HEK293 (cell line): ENCODE measurements at regions not wholly inside any gene's neighbourhood (a gene's known extent, or its start where the extent isn't known, plus 50 kb on each side); places are given as distances from the start of the nearest gene placed in this dataset.
"Not testable (repeated sequence)": the region's sequence is repeated elsewhere in the genome, so short reads cannot be mapped to it uniquely, and the experiment has no call there.

ENCODE experiments used
- CTCF ChIA-PET: fragments of 350-600 bp; formaldehyde crosslinking; extraction: SDS; loops from one replicate; lab custom pipeline; 2021; ENCODE audit warnings: antibody characterized with exemption; lab: Yijun Ruan, JAX
- POLR2A ChIA-PET: fragments of 300-600 bp; formaldehyde crosslinking; extraction: SDS; loops from one replicate; lab custom pipeline; 2020; ENCODE audit warnings: antibody characterized with exemption, inconsistent platforms; lab: Yijun Ruan, JAX
- H3K27ac ChIP-seq: fragments of 200-500 bp; sonication (Bioruptor generic); 2 replicates; pipeline ENCODE4 v1.5.1; 2014; ENCODE audit warnings: low read depth, low read length, control low read depth, inconsistent platforms; ENCODE audit errors: extremely low read depth
- H3K36me3 ChIP-seq, 2 experiments: fragments of 200-500 bp in 1 of 2; sonication (Bioruptor generic) in 1 of 2; 1 replicate in 1 of 2; 2 replicates in 1 of 2; pipeline ENCODE4 v1.5.1; 2014 to 2017; ENCODE audit warnings: inconsistent platforms in 2 of 2, low read length in 2 of 2; ENCODE audit not compliant: control insufficient read depth in 2 of 2, insufficient read depth in 1 of 2
- H3K4me1 ChIP-seq: fragments of 200-500 bp; sonication (Bioruptor generic); 2 replicates; pipeline ENCODE4 v1.5.1; 2014; ENCODE audit warnings: mild to moderate bottlenecking, low read length, inconsistent platforms; ENCODE audit not compliant: control insufficient read depth, insufficient read depth
- H3K4me3 ChIP-seq: 2 replicates; pipeline ENCODE4 v1.5.1; 2011; ENCODE audit warnings: low read depth, mild to moderate bottlenecking, control low read depth, low read length, moderate library complexity
- H3K9me3 ChIP-seq: fragments of 200-500 bp; sonication (Bioruptor generic); 2 replicates; pipeline ENCODE4 v1.5.1; 2014; ENCODE audit warnings: low read depth, low read length, inconsistent platforms; ENCODE audit not compliant: control insufficient read depth, insufficient read depth
- KLF9 ChIP-seq: fragments of 450-650 bp; formaldehyde crosslinking; IDR thresholded peaks from 2 replicates; pipeline ENCODE4 v1.5.1; 2016; ENCODE audit warnings: missing biosample characterization, missing genetic modification characterization, low read depth
- PRDM1 ChIP-seq: fragments of 450-650 bp; formaldehyde crosslinking; IDR thresholded peaks from 2 replicates; pipeline ENCODE4; 2016; ENCODE audit warnings: missing biosample characterization, missing genetic modification characterization
- SP2 ChIP-seq: fragments of 450-650 bp; formaldehyde crosslinking; IDR thresholded peaks from 2 replicates; pipeline ENCODE4 v1.5.1; 2016; ENCODE audit warnings: missing biosample characterization, missing genetic modification characterization
- ZBTB1 ChIP-seq: fragments of 450-650 bp; formaldehyde crosslinking; IDR thresholded peaks from 2 replicates; pipeline ENCODE4 v1.5.1; 2016; ENCODE audit warnings: missing biosample characterization, missing genetic modification characterization
- ZBTB48 ChIP-seq: fragments of 450-650 bp; formaldehyde crosslinking; IDR thresholded peaks from 2 replicates; pipeline ENCODE4 v1.5.1; 2016; ENCODE audit warnings: missing biosample characterization, missing genetic modification characterization
- ZBTB8A ChIP-seq: fragments of 450-650 bp; formaldehyde crosslinking; IDR thresholded peaks from 2 replicates; pipeline ENCODE4 v1.5.1; 2016; ENCODE audit warnings: missing biosample characterization, missing genetic modification characterization
- ZNF184 ChIP-seq: fragments of 450-650 bp; IDR thresholded peaks from 2 replicates; pipeline ENCODE4 v1.5.1; 2018; ENCODE audit warnings: missing biosample characterization, mild to moderate bottlenecking, missing genetic modification characterization
- ZNF223 ChIP-seq: fragments of 450-650 bp; formaldehyde crosslinking; IDR thresholded peaks from 2 replicates; pipeline ENCODE4 v1.5.1; 2016; ENCODE audit warnings: missing biosample characterization, missing genetic modification characterization
- ZNF433 ChIP-seq: fragments of 450-650 bp; formaldehyde crosslinking; IDR thresholded peaks from 2 replicates; pipeline ENCODE4 v1.5.1; 2016; ENCODE audit warnings: missing biosample characterization, missing genetic modification characterization, low read depth
- ZNF473 ChIP-seq: fragments of 450-650 bp; formaldehyde crosslinking; IDR thresholded peaks from 2 replicates; pipeline ENCODE4 v1.5.1; 2017; ENCODE audit warnings: missing biosample characterization, missing genetic modification characterization
- ZNF555 ChIP-seq: fragments of 450-650 bp; formaldehyde crosslinking; conservative IDR thresholded peaks from 2 replicates; pipeline ENCODE4 v1.5.1; 2017; ENCODE audit warnings: missing biosample characterization, mild to moderate bottlenecking, missing genetic modification characterization, inconsistent platforms
- ZNF585B ChIP-seq: fragments of 450-650 bp; formaldehyde crosslinking; IDR thresholded peaks from 2 replicates; pipeline ENCODE4 v1.5.1; 2016; ENCODE audit warnings: missing biosample characterization, missing genetic modification characterization
- TF ChIP-seq, protein P1 (sequence below): fragments of 450-650 bp; formaldehyde crosslinking; IDR thresholded peaks from 2 replicates; pipeline ENCODE4 v1.5.1; 2016; ENCODE audit warnings: missing biosample characterization, missing genetic modification characterization
- TF ChIP-seq, protein P2 (sequence below): fragments of 450-650 bp; formaldehyde crosslinking; IDR thresholded peaks from 2 replicates; pipeline ENCODE4 v1.5.1; 2016; ENCODE audit warnings: missing biosample characterization, missing genetic modification characterization
- TF ChIP-seq, protein P3 (sequence below): fragments of 450-650 bp; formaldehyde crosslinking; IDR thresholded peaks from 2 replicates; pipeline ENCODE4 v1.5.1; 2016; ENCODE audit warnings: missing biosample characterization, missing genetic modification characterization, borderline replicate concordance
- TF ChIP-seq, protein P4 (sequence below): fragments of 450-650 bp; formaldehyde crosslinking; IDR thresholded peaks from 2 replicates; pipeline ENCODE4 v1.5.1; 2016; ENCODE audit warnings: missing biosample characterization, missing genetic modification characterization
- TF ChIP-seq, protein P5 (sequence below): fragments of 450-650 bp; formaldehyde crosslinking; IDR thresholded peaks from 2 replicates; pipeline ENCODE4 v1.5.0; 2017; ENCODE audit warnings: missing biosample characterization, missing genetic modification characterization, borderline replicate concordance

DNA sequence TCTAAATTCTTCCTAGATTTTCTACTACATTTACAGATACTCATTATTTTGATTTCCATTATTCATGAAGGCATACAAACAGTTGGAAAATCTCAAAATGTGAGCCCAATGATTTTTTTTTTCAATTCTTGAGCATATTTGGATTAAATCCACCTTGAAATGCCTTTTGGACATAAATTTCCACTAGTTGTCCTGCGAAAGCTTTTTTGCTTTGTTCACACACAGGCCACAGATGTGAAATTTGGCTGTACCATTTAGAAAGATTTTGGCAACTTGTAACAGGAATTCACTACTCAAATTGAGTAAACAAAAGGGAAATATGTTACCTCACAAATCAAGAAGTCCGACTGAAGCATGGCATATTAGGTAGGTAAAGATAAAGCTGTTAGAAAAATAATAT is 1631.0 kb downstream of the CDH8 start:
- H3K27ac ChIP-seq = no peak overlapping the region
- H3K36me3 ChIP-seq = no peaks in the 10 kb centered on the region
- TF ChIP-seq ZNF585B (tag by site-specific recombination) = no peak
- TF ChIP-seq ZNF223 (tag by site-specific recombination) = no peak
- no peak for TF ChIP-seq ZNF184
- TF ChIP-seq, protein P1, sequence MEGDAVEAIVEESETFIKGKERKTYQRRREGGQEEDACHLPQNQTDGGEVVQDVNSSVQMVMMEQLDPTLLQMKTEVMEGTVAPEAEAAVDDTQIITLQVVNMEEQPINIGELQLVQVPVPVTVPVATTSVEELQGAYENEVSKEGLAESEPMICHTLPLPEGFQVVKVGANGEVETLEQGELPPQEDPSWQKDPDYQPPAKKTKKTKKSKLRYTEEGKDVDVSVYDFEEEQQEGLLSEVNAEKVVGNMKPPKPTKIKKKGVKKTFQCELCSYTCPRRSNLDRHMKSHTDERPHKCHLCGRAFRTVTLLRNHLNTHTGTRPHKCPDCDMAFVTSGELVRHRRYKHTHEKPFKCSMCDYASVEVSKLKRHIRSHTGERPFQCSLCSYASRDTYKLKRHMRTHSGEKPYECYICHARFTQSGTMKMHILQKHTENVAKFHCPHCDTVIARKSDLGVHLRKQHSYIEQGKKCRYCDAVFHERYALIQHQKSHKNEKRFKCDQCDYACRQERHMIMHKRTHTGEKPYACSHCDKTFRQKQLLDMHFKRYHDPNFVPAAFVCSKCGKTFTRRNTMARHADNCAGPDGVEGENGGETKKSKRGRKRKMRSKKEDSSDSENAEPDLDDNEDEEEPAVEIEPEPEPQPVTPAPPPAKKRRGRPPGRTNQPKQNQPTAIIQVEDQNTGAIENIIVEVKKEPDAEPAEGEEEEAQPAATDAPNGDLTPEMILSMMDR = no peak
- TF ChIP-seq, all 188 proteins: peak for 0
- ChIA-PET CTCF (no interaction called here), POLR2A (no interaction called here)
- H3K4me3 ChIP-seq = no peak overlapping the region
- no peaks in the 10 kb centered on the region for H3K9me3 ChIP-seq
- H3K4me1 ChIP-seq = no peaks in the 10 kb centered on the region

DNA sequence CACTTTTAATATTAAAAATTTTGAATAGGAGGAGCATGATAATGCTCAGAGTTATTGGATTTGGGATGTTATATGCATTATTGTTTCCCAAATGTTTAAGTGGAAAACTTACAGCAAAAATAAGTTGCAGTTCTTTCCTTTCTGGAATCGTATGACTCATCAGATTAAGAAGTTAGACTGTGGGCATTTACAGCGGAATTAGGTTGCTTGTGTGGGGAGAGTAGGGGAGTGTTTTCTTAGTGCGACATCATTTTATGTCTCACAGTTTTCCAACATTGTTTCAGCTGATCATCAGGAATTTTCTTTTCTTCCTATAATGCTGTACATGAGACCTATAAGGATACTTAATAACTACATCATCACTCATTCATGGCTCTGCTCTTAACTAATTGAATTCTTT is 1631.8 kb downstream of the CDH8 start:
- no peak overlapping the region for H3K27ac ChIP-seq
- H3K4me3 ChIP-seq = no peak overlapping the region
- ChIA-PET CTCF (no interaction called here), POLR2A (no interaction called here)
- H3K9me3 ChIP-seq = no peaks in the 10 kb centered on the region
- TF ChIP-seq, protein P2, sequence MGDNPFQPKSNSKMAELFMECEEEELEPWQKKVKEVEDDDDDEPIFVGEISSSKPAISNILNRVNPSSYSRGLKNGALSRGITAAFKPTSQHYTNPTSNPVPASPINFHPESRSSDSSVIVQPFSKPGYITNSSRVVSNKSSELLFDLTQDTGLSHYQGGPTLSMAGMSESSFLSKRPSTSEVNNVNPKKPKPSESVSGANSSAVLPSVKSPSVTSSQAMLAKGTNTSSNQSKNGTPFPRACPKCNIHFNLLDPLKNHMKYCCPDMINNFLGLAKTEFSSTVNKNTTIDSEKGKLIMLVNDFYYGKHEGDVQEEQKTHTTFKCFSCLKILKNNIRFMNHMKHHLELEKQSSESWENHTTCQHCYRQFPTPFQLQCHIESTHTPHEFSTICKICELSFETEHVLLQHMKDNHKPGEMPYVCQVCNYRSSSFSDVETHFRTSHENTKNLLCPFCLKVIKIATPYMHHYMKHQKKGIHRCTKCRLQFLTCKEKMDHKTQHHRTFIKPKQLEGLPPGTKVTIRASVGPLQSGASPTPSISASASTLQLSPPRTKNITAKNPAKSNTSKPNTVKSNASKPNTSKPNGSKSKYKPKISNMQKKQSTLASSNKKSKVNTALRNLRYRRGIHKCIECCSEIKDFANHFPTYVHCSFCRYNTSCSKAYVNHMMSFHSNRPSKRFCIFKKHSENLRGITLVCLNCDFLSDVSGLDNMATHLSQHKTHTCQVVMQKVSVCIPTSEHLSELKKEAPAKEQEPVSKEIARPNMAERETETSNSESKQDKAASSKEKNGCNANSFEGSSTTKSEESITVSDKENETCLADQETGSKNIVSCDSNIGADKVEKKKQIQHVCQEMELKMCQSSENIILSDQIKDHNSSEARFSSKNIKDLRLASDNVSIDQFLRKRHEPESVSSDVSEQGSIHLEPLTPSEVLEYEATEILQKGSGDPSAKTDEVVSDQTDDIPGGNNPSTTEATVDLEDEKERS = no peak
- TF ChIP-seq ZBTB48 = no peak
- TF ChIP-seq, protein P3, sequence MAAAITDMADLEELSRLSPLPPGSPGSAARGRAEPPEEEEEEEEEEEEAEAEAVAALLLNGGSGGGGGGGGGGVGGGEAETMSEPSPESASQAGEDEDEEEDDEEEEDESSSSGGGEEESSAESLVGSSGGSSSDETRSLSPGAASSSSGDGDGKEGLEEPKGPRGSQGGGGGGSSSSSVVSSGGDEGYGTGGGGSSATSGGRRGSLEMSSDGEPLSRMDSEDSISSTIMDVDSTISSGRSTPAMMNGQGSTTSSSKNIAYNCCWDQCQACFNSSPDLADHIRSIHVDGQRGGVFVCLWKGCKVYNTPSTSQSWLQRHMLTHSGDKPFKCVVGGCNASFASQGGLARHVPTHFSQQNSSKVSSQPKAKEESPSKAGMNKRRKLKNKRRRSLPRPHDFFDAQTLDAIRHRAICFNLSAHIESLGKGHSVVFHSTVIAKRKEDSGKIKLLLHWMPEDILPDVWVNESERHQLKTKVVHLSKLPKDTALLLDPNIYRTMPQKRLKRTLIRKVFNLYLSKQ (tag by site-specific recombination) = no peak
- no peak for TF ChIP-seq ZNF473 (tag by site-specific recombination)
- TF ChIP-seq, protein P4, sequence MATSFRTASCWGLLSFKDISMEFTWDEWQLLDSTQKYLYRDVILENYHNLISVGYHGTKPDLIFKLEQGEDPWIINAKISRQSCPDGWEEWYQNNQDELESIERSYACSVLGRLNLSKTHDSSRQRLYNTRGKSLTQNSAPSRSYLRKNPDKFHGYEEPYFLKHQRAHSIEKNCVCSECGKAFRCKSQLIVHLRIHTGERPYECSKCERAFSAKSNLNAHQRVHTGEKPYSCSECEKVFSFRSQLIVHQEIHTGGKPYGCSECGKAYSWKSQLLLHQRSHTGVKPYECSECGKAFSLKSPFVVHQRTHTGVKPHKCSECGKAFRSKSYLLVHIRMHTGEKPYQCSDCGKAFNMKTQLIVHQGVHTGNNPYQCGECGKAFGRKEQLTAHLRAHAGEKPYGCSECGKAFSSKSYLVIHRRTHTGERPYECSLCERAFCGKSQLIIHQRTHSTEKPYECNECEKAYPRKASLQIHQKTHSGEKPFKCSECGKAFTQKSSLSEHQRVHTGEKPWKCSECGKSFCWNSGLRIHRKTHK (tag by site-specific recombination) = no peak
- no peaks in the 10 kb centered on the region for H3K4me1 ChIP-seq
- H3K36me3 ChIP-seq = no peaks in the 10 kb centered on the region

DNA sequence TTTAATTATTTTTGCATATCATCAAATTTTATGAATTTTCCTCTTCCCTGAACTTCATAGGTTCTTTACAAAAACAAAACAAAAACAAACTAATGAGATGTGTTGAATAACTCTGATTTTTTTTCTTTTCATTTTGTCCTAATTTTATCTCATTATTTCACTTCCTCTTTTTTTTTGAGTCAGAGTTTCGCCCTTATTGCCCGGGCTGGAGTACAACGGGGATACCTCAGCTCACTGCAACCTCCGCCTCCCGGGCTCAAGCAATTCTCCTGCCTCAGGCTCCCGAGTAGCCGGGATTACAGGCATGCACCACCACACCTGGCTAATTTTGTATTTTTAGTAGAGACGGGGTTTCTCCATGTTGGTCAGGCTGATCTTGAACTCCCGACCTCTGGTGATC is 1633.3 kb downstream of the CDH8 start:
- H3K4me3 ChIP-seq, H3K27ac ChIP-seq, H3K36me3 ChIP-seq, H3K9me3 ChIP-seq, CTCF ChIA-PET, POLR2A ChIA-PET, H3K4me1 ChIP-seq: not testable (repeated sequence)

DNA sequence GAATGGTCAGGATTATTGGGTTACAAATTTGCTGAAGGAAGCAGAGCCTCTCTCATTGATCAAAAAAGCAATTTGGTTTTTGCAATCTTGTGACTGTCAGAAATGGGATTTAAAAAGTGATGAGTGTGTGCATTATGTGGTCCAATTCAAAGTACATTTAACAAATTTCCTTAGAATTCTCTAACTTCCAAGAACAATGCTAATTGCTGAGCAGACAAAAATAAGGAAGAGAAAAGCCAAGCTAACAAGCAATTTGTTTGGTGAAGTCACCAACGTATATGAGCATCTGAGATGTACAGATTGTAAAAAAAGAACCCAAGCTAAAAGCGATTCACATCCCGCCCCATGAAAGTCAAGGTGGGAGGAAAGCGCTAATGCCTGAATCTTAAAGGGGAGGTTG is 1643.9 kb downstream of the CDH8 start:
- ChIA-PET CTCF (no interaction called here), POLR2A (no interaction called here)
- Histone ChIP-seq H3K9me3 (no peaks in the 10 kb centered on the region), H3K4me3 (no peak overlapping the region), H3K36me3 (no peaks in the 10 kb centered on the region), H3K27ac (no peak overlapping the region), H3K4me1 (no peaks in the 10 kb centered on the region)
- no peak for TF ChIP-seq ZNF433
- TF ChIP-seq SP2 = no peak
- TF ChIP-seq, protein P5, sequence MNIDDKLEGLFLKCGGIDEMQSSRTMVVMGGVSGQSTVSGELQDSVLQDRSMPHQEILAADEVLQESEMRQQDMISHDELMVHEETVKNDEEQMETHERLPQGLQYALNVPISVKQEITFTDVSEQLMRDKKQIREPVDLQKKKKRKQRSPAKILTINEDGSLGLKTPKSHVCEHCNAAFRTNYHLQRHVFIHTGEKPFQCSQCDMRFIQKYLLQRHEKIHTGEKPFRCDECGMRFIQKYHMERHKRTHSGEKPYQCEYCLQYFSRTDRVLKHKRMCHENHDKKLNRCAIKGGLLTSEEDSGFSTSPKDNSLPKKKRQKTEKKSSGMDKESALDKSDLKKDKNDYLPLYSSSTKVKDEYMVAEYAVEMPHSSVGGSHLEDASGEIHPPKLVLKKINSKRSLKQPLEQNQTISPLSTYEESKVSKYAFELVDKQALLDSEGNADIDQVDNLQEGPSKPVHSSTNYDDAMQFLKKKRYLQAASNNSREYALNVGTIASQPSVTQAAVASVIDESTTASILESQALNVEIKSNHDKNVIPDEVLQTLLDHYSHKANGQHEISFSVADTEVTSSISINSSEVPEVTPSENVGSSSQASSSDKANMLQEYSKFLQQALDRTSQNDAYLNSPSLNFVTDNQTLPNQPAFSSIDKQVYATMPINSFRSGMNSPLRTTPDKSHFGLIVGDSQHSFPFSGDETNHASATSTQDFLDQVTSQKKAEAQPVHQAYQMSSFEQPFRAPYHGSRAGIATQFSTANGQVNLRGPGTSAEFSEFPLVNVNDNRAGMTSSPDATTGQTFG = no peak
- no peak for TF ChIP-seq PRDM1 (tag by site-specific recombination)
- TF ChIP-seq ZNF555 = no peak
- TF ChIP-seq ZBTB1 (tag by site-specific recombination) = no peak
- no peak for TF ChIP-seq ZBTB8A (tag by site-specific recombination)
- no peak for TF ChIP-seq KLF9
